ENCODE measurements at regions not wholly inside any gene's neighbourhood (a gene's known extent, or its start where the extent isn't known, plus 50 kb on each side); places are given as distances from the start of the nearest gene placed in this dataset.

- TF ChIP-seq CTCF (IDR thresholded peaks at IDR 0.05) (no peak), POLR2A (IDR thresholded peaks at IDR 0.05) (no peak), POLR2AphosphoS5 (IDR thresholded peaks at IDR 0.05; ENCODE audit: insufficient read depth in 1 of 2, low read depth in 1 of 2) (no peak)
Observed at GRCh38 chr2:220015576-220015975, 388.1 kb downstream of the SLC4A3 start.
